Fibroblast of skin of scalp (primary cell): ENCODE measurements at regions not wholly inside any gene's neighbourhood (a gene's known extent, or its start where the extent isn't known, plus 50 kb on each side); places are given as distances from the start of the nearest gene placed in this dataset.

Source experiments
- DNase-seq: peaks from one replicate; pipeline ENCODE4 v3.0.0-alpha.2; 2013

DNA sequence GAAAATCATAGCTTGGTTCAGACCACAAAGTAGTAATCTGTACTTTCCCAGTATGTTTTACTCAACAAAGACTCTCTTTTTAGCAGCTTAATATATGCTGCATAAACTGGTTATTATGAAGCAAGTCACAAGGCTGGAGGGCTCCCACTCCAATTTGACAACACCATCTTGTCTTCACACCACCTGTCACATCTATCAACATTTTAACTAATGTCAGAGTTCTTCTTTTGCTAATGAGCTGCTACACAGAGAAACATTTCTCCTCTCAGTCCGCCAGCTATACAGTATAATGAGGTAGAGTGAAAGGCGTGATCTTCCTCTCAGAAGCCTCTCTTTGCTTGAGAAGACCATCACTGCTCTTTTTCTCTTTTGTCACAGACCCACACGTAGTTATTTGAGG lies 230.1 kb downstream of the BARHL2 start:
- no peak for DNase-seq

- no peak for DNase-seq
Observed at GRCh38 chr1:90486134-90486824, 230.8 kb downstream of the BARHL2 start.

DNA sequence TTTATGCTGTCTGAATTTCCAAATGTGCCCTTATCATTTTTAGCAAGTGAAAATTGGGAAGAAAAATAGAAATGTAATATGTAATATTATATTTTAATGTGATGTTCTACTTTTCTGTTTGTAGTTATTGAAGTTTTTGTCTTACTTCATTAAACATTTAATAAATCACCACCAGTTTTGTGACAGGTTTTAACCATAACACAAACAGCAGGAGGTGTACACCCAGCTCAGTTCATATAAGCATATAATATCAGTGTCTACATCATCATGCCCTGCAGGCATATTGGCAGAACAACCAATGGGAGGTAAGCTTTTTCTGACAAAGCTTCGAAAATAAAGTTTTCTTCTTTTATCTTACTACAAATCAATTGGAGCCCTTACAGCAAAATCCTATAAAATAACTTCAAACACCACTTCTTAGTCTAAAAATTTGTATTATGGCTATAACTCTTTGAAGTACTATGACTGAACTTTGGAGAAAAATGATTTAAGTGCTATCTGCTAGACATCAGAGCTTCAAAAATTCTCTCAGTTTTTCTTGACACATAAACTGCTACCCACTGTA lies 236.7 kb downstream of the BARHL2 start:
- no peak for DNase-seq

- no peak for DNase-seq
Observed at GRCh38 chr1:90476994-90477393, 240.1 kb downstream of the BARHL2 start.

- DNase-seq: no peak
Observed at GRCh38 chr1:90476411-90476810, 240.7 kb downstream of the BARHL2 start.

- peak; percentile 2 for DNase-seq
Observed at GRCh38 chr1:90475631-90476030, 241.5 kb downstream of the BARHL2 start.

- no peak for DNase-seq
Observed at GRCh38 chr1:90474731-90475130, 242.4 kb downstream of the BARHL2 start.

- no peak for DNase-seq
Observed at GRCh38 chr1:90474158-90474557, 242.9 kb downstream of the BARHL2 start.

GRCh38 chr1:90472775-90473174 lies 244.3 kb downstream of the BARHL2 start:
- no peak for DNase-seq

- no peak for DNase-seq
Observed at GRCh38 chr1:90459570-90459969, 257.5 kb downstream of the BARHL2 start.

- DNase-seq: no peak
Observed at GRCh38 chr1:90457985-90458384, 259.1 kb downstream of the BARHL2 start.

GRCh38 chr1:90452491-90452890 lies 264.6 kb downstream of the BARHL2 start:
- DNase-seq: no peak

DNA sequence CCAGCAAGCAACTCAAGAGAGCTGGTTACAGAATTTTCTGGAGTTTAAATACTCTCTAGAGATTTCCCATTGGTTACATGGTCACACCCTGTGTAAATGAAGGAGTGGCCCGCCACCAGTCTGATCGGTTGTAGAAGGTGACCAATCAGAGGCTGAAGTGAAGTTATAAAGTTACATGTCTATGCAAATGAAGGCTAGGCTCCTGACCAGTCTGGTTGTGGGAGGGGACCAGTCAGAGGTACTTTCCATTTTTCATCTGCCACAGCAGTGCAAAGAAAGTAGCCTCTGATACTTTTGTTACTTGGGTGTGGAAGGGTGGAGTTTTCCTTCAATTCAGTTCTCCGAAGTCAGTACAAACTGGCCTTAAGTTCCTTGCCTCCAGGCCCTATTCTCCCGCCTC lies 273.7 kb downstream of the BARHL2 start:
- no peak for DNase-seq

GRCh38 chr1:90435351-90435750 lies 281.8 kb downstream of the BARHL2 start:
- DNase-seq: no peak

DNA sequence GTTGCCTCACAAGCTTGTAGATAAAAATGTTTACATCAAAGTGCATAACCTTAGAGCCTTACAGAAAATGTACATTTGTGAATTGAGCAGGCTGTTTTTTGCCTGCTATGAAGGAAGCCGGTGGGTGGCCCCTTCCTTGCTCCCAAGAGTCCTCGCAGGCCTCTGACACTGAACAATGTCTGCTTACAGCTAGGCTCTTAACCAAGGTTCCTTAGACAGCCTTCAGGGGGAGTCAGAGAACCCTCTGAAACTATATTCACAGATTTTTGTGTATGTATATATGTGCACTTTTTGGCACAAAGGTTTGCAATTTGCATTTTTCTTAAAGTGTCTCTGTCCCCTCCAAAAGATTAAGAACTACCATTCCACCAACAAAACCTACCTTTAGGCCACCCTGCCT lies 282.6 kb downstream of the BARHL2 start:
- DNase-seq: peak; percentile 1

- DNase-seq: no peak
Observed at GRCh38 chr1:90417126-90417525, 300.0 kb downstream of the BARHL2 start.

DNA sequence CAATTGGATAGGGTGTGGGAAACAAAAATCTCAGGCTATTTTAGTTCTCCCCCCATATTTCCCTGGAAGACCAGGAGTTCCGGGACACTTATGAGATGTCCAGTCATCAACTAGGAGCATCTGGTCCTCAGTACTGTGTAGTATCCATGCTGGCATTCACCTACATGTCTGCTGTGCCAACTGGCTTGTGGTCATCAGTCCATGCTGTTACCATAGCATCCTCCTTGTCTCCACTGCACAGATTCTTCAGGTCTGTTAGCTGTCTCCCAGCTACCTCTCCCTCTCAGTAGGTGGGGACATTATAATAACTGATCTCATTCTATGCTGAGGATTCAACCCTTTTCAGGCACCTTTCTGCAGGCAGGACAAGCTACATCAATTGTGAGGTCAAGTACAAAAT lies 302.9 kb downstream of the BARHL2 start:
- no peak for DNase-seq

DNA sequence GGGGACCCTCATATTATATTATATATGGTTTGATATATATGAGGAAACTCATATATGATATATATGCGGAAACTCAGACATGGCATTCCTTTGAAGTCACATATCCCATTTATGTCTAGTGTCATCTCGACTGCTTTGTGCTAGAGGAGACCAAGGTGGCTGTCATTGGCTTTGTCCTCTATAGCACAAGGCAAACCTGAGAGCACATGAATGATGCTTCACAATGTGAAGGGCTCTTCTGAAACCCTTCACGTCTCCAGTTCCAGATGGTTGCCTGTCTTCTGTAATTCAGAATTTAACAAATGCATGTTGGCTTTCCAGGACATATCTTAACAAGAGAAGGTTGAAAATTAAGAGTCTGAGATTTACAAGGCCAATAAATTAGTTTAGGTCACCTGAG lies 303.6 kb downstream of the BARHL2 start:
- DNase-seq: no peak

- DNase-seq: no peak
Observed at GRCh38 chr1:90412563-90412962, 304.5 kb downstream of the BARHL2 start.

DNA sequence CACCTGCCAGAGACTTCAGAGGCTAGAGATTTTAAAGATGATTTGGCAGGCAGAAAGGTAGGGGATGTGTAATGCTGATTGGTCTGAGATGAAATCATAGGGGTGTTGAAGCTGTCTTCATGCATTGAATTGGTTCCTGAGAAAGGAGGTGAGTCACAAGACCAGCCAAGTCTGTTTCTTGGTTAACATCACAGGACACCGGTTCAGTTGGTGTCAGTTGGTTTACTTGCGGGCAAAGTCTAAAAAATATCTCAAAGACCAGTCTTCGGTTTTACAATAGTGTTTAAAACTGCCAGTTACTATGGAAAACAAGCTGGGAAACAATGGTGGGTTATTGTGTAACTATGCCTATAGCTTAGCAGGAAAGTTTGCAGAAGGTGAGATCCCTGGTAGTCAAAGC lies 305.9 kb downstream of the BARHL2 start:
- DNase-seq: no peak

DNA sequence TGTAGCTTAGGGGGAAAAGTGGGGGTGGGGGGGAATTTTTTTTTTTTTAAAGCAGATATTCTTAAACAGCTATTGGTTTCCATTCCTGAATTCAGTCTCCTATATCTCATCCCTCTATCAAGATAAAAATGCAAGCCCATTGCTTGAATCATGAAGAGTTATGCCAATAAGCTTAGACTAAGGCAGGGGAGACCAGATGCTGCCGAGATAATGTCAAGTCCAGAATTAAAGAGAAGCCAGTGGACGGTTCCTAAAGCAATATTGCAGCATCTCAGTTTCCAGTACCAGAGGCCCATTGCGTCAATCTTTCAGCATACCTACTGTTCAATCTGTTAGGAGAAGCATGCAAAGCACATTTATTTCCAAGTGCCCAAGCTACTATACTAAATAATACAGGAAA lies 309.4 kb downstream of the BARHL2 start:
- DNase-seq: no peak

DNA sequence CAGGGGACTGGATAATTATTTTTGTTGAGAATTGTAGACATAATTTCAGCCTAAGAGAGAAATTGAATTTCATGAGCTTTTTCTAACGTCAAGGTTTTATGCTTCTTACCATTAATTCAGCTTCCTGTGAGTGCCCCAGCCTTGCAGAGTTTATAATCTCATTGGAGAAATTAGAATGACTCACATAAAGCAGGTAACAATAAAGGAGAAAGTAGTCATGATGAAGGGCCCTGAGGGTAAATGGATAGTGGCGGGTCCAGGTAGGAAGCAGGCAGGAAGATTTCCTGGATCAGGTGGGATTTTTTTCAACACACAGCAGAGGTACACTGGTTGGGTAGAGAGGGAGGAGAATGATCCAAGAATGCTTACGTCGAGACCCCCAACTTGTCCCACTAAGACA lies 311.4 kb downstream of the BARHL2 start:
- no peak for DNase-seq

DNA sequence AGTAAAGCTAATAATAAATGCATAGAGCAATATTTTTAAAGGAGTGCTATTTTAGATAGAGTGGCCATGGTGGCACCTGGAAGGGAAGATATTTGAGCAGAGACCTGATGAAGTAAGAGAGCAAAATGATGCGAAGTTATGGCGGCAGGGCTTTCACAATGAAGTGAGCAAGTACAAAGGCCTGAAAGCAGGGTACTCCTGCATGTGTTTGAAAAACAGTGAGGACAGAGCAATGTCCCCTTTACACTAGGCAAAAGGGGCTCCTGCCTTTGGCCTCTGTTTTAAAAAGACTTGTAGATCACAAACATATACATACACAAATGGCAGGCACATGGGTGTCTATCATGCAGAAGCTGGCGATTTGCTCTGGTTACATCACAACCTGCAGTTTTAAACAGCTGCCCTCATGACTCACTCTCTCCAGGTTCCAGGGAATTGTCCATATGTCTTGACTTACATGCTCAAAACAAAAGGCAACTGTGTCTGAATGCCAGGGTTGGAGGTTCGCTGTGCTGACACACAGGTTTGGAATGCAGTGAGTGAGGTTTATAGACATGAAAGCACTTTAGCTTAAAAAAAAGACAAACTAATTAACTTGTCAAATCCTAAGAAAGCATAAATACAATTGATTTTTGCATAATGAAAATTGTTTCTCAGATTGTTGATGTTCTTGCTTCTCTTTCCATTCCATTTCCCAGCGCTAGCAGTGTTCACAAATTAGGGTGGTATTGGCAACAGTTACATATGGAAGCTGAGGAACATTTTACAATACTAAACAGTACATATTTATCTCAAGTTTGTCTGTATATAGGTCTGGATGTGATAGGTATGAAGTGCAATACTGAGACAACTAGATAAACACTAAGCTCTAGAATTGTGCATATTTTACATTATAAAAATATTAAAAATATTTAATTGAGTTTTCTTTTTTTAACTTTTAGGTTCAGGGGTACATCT lies 313.9 kb downstream of the BARHL2 start:
- peak; percentile 86 for DNase-seq

GRCh38 chr1:90400131-90400530 lies 317.0 kb downstream of the BARHL2 start:
- no peak for DNase-seq
